Tibial nerve (tissue), 3 donors: ENCODE measurements at regions not wholly inside any gene's neighbourhood (a gene's known extent, or its start where the extent isn't known, plus 50 kb on each side); places are given as distances from the start of the nearest gene placed in this dataset.

Experiments used
- POLR2A ChIP-seq, 2 donors: fragments of 450-650 bp; IDR thresholded peaks; one replicate each; pipeline ENCODE4 v1.6.1; 2017; ENCODE audit warnings: antibody characterized with exemption in 2 of 2, mild to moderate bottlenecking in 2 of 2, moderate library complexity in 2 of 2
- TF ChIP-seq, protein P1 (sequence below), 5 experiments: fragments of 200-600 bp in 3 of 5; fragments of 450-650 bp in 2 of 5; sonication (generic) in 3 of 5; IDR thresholded peaks; one replicate each; pipeline ENCODE4 v1.5.1; 2016 to 2019; ENCODE audit warnings: antibody characterized with exemption in 5 of 5, mild to moderate bottlenecking in 3 of 5, moderate library complexity in 2 of 5

DNA sequence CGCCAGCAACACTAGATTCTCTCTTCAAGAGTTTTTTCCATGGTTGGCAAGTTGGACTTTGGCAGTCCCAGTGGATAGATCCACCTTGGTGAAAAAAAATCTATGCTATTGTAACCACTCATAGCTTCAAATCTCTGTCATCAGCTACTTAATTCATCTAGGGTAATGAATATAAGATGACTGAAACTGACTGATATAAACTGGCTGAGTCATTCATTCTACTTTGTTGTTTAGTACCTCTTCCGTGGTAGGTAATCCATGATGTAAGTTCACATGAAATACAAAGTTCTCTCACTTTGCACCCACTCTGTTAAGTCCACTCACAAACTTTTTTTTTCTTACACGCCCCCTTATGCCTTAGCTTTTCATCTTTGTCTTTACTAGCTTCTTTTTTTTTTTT lies 1381.5 kb downstream of the SLITRK5 start:
- TF ChIP-seq, protein P1, sequence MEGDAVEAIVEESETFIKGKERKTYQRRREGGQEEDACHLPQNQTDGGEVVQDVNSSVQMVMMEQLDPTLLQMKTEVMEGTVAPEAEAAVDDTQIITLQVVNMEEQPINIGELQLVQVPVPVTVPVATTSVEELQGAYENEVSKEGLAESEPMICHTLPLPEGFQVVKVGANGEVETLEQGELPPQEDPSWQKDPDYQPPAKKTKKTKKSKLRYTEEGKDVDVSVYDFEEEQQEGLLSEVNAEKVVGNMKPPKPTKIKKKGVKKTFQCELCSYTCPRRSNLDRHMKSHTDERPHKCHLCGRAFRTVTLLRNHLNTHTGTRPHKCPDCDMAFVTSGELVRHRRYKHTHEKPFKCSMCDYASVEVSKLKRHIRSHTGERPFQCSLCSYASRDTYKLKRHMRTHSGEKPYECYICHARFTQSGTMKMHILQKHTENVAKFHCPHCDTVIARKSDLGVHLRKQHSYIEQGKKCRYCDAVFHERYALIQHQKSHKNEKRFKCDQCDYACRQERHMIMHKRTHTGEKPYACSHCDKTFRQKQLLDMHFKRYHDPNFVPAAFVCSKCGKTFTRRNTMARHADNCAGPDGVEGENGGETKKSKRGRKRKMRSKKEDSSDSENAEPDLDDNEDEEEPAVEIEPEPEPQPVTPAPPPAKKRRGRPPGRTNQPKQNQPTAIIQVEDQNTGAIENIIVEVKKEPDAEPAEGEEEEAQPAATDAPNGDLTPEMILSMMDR (IDR thresholded peaks at IDR 0.05) = no peak
- TF ChIP-seq POLR2A (IDR thresholded peaks at IDR 0.05) = no peak
